ENCODE measurements at regions not wholly inside any gene's neighbourhood (a gene's known extent, or its start where the extent isn't known, plus 50 kb on each side); places are given as distances from the start of the nearest gene placed in this dataset.

DNA sequence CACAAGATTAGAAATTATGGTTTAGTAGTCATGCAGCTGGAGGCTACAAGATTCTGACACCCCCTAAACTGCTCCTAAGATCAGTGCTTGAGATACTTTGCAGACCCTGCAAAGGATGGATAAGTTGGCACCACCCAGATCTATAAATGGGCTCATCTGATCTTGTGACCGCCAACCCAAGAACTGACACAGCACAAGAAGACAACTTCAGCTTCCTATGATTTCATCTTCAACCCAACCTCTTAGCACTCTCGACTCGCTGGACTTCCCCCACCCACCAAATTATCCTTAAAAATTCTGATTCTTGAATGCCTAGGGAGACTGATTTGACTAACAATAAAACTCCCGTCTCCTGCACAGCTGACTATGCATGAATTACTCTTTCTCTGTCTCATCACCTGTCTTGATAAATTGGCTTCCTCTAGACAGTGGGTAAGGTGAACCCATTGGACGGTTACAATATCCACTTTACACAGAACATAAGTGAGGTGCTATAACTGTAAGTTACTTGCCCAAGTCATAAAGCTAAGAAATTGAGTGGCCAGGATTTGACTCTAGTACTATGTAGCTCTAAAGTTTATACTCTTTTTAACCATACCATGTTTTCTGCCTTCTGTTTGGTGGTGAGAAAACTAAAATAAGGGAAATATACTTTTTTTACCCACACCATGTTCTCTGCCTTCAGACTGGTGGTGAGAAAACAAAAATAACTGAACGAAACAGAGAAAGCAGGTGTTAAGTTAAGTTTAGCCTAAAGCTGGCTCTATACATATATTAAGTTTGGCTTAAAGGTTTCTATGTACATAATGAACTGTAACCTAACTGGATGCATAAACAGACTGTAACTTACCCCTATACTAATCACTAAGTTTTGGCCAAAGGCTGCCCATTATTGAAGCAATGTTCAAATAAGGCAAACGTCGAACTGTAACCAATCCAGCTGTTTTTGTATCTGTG lies 962.3 kb upstream of the NXPH2 start:
- Histone ChIP-seq H3K4me3 (replicated peaks; ENCODE audit: insufficient read depth, low read length) (no peak overlapping the region), H3K27me3 (ENCODE audit: insufficient read depth, poor library complexity, severe bottlenecking) (no peaks in the 10 kb centered on the region), H3K27ac (replicated peaks) (no peak overlapping the region)
- no peak for TF ChIP-seq SPI1 (IDR thresholded peaks at IDR 0.05; ENCODE audit: borderline replicate concordance, low read depth)
- TF ChIP-seq CTCF (IDR thresholded peaks at IDR 0.05; ENCODE audit: insufficient read depth, low read length), result no peak
- TF ChIP-seq REST (IDR thresholded peaks at IDR 0.05; ENCODE audit: insufficient replicate concordance, low read depth), result no peak
- no peak for TF ChIP-seq POLR2AphosphoS5 (IDR thresholded peaks at IDR 0.05; ENCODE audit: low read depth)
- no peak for TF ChIP-seq GABPA (IDR thresholded peaks at IDR 0.05; ENCODE audit: low read depth)
- no peak for DNase-seq (ENCODE audit: low read depth in 1 of 2, low spot score in 1 of 2)

- Histone ChIP-seq H3K27me3 (ENCODE audit: insufficient read depth, poor library complexity, severe bottlenecking) (no peaks in the 10 kb centered on the region), H3K4me3 (replicated peaks; ENCODE audit: insufficient read depth, low read length) (no peak overlapping the region), H3K27ac (replicated peaks) (no peak overlapping the region)
- TF ChIP-seq REST (IDR thresholded peaks at IDR 0.05; ENCODE audit: insufficient replicate concordance, low read depth), result no peak
- no peak for DNase-seq (ENCODE audit: low read depth in 1 of 2, low spot score in 1 of 2)
These were observed 957.5 kb upstream of the NXPH2 start for GRCh38 chr2:139737659-139738058.

DNA sequence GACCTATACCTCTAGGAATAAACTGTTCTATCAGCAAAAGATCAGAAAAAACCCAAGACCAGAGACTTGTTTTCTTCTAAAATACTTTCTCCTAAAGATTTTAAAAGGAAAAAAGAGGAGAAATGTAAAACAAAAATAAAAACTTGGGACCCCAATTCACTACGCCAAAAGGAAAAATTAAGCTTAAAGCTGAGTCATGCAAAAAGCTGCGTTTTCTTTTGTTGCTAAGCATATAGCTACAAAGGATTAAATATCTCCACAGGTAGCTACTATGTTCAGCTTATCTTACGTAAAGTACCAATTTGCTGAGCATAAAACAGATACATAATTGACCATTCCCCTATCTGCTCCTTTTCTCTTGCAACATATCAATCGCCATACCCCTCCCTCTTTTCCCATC lies 950.0 kb upstream of the NXPH2 start:
- H3K27ac ChIP-seq (replicated peaks), result no peak overlapping the region

More for the DNA sequence above, 950.0 kb upstream of the NXPH2 start:
- DNase-seq (ENCODE audit: low read depth in 1 of 2, low spot score in 1 of 2), result no peak
- no peak for TF ChIP-seq CTCF (IDR thresholded peaks at IDR 0.05; ENCODE audit: insufficient read depth, low read length)
- no peak for TF ChIP-seq SPI1 (IDR thresholded peaks at IDR 0.05; ENCODE audit: borderline replicate concordance, low read depth)
- TF ChIP-seq POLR2AphosphoS5 (IDR thresholded peaks at IDR 0.05; ENCODE audit: low read depth), result no peak
- TF ChIP-seq GABPA (IDR thresholded peaks at IDR 0.05; ENCODE audit: low read depth), result no peak
- no peak for TF ChIP-seq REST (IDR thresholded peaks at IDR 0.05; ENCODE audit: insufficient replicate concordance, low read depth)
- Histone ChIP-seq H3K27me3 (ENCODE audit: insufficient read depth, poor library complexity, severe bottlenecking) (no peaks in the 10 kb centered on the region), H3K4me3 (replicated peaks; ENCODE audit: insufficient read depth, low read length) (no peak overlapping the region)
